GM21529 (cell line): ENCODE measurements at regions not wholly inside any gene's neighbourhood (a gene's known extent, or its start where the extent isn't known, plus 50 kb on each side); places are given as distances from the start of the nearest gene placed in this dataset.

ENCODE experiments used
- ATAC-seq: cut with Tn5 transposase; IDR thresholded peaks from one replicate; pipeline ENCODE4 v1.9.1; 2021; ENCODE audit not compliant: unreplicated experiment

DNA sequence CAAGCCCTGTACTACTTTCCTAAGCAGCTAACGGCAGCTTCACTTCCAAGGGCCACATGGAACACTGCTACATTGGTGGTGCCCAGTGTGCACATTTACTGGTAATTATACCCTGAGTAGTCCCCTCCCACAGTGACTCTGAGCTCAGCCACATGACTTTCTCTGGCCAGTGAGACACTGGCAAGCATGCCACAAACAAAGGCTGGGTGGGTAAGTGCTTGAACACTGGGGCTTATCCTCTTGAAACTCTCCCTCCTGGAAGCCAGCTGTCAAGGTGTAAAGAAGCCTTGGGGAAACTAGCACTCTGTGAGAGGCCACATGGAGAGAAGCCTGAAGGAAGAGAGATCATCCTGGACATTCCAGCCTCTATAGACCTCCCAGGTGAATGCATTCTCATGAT lies 54.4 kb upstream of the DRD2 start:
- ATAC-seq = no peak

DNA sequence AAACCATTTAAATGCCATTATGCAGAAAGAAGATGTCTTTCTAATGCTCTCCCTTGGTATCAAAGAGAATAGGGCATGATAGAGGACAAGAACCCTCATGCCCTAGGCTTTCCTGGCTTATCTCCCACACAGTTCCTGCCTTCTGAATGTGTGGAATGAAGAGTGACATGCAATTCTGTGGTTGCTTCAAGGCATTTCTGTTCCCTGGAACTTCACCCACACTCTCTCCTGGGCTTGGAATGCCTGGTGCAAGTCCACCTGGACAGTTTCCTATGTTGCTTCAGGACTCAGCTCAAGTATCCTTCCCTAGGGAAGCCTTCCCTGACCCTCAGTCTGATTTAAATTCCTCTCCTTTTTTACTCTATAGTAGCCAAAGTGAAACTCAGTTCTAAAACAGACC lies 53.8 kb upstream of the DRD2 start:
- ATAC-seq = no peak

DNA sequence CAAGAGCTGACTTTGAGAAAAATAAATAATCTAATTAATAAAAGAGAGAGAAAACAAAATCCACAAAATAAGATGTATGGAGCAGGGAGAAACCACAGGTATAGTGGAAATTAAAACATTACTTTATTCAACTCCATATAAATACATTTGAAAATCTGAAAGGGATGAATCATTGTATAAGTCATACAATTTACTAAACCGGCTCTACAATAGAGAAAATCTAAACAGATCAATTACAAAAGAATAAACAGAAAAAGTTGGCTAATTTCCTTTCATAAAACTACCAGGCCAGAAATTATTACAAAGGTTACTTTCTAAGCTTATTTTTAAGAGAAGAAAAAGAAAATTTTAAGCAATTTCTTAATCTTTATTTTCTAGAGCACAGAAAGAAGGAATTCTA lies 51.3 kb upstream of the DRD2 start:
- ATAC-seq = no peak
